ENCODE measurements at regions not wholly inside any gene's neighbourhood (a gene's known extent, or its start where the extent isn't known, plus 50 kb on each side); places are given as distances from the start of the nearest gene placed in this dataset.

DNA sequence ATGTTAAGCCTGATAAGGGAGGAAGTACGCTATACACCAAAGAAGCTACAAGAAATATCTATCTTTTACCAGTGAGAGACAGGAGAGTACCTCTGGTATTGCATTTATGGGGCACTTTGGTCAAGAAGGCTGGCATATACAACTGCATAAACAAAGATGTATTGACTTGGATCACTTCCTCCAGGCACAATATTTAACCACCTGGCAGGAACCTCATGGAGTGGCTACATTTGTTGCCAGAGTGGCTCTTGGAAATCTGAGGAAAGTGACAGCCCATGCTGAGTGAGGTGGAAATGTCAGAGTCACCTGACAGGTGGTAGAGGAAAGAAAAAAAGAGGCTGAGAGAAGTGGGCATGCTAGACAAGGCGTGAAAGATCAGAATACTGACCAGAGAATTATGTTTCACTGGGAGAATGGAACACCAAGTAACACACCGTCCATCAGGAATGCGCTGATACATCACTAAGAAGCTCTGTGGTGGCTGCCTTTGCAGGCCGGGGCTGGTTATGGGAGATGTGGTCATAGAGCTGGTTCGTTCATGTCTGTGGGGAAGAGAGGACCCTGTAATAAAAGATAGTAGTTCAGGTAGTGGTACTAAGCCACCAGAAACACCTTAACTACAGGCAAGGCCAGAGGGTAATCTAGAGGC, 61.4 kb upstream of the UFL1 start:
- TF ChIP-seq, protein P1, sequence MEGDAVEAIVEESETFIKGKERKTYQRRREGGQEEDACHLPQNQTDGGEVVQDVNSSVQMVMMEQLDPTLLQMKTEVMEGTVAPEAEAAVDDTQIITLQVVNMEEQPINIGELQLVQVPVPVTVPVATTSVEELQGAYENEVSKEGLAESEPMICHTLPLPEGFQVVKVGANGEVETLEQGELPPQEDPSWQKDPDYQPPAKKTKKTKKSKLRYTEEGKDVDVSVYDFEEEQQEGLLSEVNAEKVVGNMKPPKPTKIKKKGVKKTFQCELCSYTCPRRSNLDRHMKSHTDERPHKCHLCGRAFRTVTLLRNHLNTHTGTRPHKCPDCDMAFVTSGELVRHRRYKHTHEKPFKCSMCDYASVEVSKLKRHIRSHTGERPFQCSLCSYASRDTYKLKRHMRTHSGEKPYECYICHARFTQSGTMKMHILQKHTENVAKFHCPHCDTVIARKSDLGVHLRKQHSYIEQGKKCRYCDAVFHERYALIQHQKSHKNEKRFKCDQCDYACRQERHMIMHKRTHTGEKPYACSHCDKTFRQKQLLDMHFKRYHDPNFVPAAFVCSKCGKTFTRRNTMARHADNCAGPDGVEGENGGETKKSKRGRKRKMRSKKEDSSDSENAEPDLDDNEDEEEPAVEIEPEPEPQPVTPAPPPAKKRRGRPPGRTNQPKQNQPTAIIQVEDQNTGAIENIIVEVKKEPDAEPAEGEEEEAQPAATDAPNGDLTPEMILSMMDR (IDR thresholded peaks at IDR 0.05; ENCODE audit: control extremely low read depth, extremely low read depth): no peak
- H3K4me3 ChIP-seq: no peak overlapping the region
- H3K9ac ChIP-seq (ENCODE audit: insufficient read depth in 1 of 2, low read length in 2 of 2): no peak overlapping the region
- no peak overlapping the region for H3K27ac ChIP-seq (ENCODE audit: low read depth in 1 of 2, low read length in 1 of 2)
- WGBS, 2 donors: 88 to 89% methylated on average over 6 of the region's 6 CpGs
- no peaks in the 10 kb centered on the region for H3K27me3 ChIP-seq (ENCODE audit: control insufficient read depth in 3 of 3, insufficient read depth in 3 of 3, low read length in 2 of 3)
- ATAC-seq (ENCODE audit: insufficient read depth, low FRiP score): no peak
- no peak for DNase-seq
- H3K4me1 ChIP-seq (ENCODE audit: control insufficient read depth in 5 of 5, insufficient read depth in 5 of 5, low read length in 5 of 5): no peaks in the 10 kb centered on the region
- H3K9me3 ChIP-seq (ENCODE audit: control insufficient read depth in 4 of 4, insufficient read depth in 3 of 4, low read length in 3 of 4): no peaks in the 10 kb centered on the region
- H3K36me3 ChIP-seq (ENCODE audit: control insufficient read depth in 4 of 4, insufficient read depth in 4 of 4, low read length in 4 of 4): no peaks in the 10 kb centered on the region

DNA sequence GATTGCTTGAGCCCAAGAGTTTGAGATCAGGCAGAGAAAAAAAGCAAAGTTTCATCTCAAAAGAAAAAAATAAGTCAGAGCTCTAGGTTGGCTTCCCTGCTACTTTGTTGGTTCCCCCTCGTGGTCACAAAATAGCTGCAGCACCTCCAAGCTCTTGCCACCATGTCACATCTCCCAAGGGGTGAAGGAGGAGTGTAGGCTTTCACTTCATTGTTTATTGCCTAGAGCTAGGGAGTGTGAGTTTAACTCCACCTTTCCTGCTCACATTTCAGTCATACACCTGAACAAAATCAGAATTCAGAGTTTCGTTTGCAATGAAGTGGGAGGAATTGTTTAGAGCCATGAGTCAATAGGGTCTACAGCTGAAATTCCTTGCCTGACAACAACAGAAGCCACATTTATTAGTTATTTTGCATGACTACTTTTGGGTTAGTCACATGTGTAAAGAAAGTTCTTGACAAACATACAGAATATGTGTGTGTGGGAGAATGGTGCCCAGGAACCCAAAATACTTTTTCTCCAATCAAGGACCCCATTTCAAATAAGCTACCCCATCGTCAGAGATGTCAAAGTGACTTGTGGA, 56.2 kb upstream of the UFL1 start:
- H3K27me3 ChIP-seq (ENCODE audit: control insufficient read depth in 3 of 3, insufficient read depth in 3 of 3, low read length in 2 of 3): no peaks in the 10 kb centered on the region
- WGBS, 2 donors: 71 to 81% methylated on average over 3 of the region's 3 CpGs
- no peaks in the 10 kb centered on the region for H3K36me3 ChIP-seq (ENCODE audit: control insufficient read depth in 4 of 4, insufficient read depth in 4 of 4, low read length in 4 of 4)
- no peak overlapping the region for H3K27ac ChIP-seq (ENCODE audit: low read depth in 1 of 2, low read length in 1 of 2)
- DNase-seq (no peak), ATAC-seq (ENCODE audit: insufficient read depth, low FRiP score) (no peak)
- no peaks in the 10 kb centered on the region for H3K9me3 ChIP-seq (ENCODE audit: control insufficient read depth in 4 of 4, insufficient read depth in 3 of 4, low read length in 3 of 4)
- no peaks in the 10 kb centered on the region for H3K4me1 ChIP-seq (ENCODE audit: control insufficient read depth in 5 of 5, insufficient read depth in 5 of 5, low read length in 5 of 5)
- no peak overlapping the region for H3K4me3 ChIP-seq
- TF ChIP-seq, protein P1 (IDR thresholded peaks at IDR 0.05; ENCODE audit: control extremely low read depth, extremely low read depth): no peak
- no peak overlapping the region for H3K9ac ChIP-seq (ENCODE audit: insufficient read depth in 1 of 2, low read length in 2 of 2)

DNA sequence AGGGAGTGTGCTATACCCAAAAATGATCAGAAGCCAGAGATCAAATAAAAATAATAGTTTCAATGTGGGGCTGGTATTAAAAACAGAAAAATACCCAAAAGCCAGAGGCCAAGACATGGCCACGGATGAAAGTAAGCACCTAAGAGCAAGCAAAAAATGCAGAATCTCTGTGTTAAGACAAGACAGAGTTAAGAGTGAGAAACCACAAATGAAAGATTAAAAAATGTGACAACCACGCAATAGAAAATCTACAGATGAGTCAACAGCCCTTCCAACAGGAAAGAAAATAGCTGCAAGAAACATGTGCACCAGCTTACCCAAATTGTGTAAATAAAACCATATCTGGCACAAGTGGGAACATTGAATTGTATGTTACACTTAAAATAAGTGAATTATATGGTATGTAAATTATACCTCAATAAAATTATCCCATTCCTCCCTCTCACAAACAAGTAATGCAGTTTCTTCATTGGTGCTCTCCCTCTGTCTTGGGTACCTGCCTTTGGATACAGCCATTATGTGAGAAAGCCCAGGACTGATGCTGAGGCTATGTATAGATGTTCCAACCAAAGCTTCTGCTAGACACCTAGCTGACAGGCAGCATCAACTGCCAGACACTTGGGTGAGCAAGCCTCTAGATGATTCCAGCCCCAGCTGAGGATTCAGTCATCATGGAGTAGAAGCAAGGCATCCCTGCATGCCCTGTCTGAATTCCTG, 55.3 kb upstream of the UFL1 start:
- TF ChIP-seq, protein P1 (IDR thresholded peaks at IDR 0.05; ENCODE audit: control extremely low read depth, extremely low read depth): no peak
- Histone ChIP-seq H3K27ac (ENCODE audit: low read depth in 1 of 2, low read length in 1 of 2) (no peak overlapping the region), H3K9me3 (ENCODE audit: control insufficient read depth in 4 of 4, insufficient read depth in 3 of 4, low read length in 3 of 4) (no peaks in the 10 kb centered on the region), H3K4me3 (no peak overlapping the region), H3K9ac (ENCODE audit: insufficient read depth in 1 of 2, low read length in 2 of 2) (no peak overlapping the region), H3K4me1 (ENCODE audit: control insufficient read depth in 5 of 5, insufficient read depth in 5 of 5, low read length in 5 of 5) (no peaks in the 10 kb centered on the region), H3K27me3 (ENCODE audit: control insufficient read depth in 3 of 3, insufficient read depth in 3 of 3, low read length in 2 of 3) (peaks cover 0 to 3% (median 0%) of the 10 kb centered on the region in 3 donors), H3K36me3 (ENCODE audit: control insufficient read depth in 4 of 4, insufficient read depth in 4 of 4, low read length in 4 of 4) (no peaks in the 10 kb centered on the region)
- DNase-seq (no peak), ATAC-seq (ENCODE audit: insufficient read depth, low FRiP score) (no peak)
- 70 to 73% methylated on average over 2 of the region's 2 CpGs for WGBS, 2 donors

Data from lung (tissue), 11 donors.